NCI-H146 treated with DMSO at 0.1 percent for 48 hours (cell line): ENCODE measurements at regions not wholly inside any gene's neighbourhood (a gene's known extent, or its start where the extent isn't known, plus 50 kb on each side); places are given as distances from the start of the nearest gene placed in this dataset.
A peak's percentile ranks its signal among the peaks of the same experiment; 100 is the strongest.

Experiments
- DNase-seq: peaks from one replicate; lab custom pipeline; 2025; ENCODE audit not compliant: unreplicated experiment; lab: John Stamatoyannopoulos, UW

DNA sequence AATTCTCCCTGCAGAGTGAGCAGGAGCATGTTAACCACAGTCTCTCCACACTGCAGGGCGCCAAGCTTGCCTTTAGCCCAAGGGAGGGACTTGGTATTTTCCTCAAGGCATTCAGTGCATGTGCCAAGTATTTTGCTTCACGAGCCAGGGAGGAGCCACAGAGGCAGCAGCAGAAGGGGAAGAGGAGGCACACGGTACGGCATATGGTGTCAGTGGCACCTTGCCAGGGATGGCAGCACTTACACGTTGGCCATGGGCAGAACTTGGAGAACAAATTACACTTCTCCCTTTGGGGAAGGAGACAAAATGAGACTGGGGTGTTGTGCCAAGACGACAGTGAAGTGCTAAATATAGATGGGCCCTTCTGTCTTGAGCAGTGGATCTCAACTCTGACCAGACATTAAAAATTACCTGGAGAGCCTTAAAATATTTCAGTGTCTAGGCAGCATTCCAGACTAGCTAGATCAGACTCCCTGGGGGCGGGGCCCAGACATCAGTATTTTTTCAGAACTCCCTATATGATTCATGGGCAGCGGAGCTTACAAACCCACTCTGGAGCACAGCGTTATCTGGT is 155.8 kb downstream of the DRD1 start:
- DNase-seq: no peak

- DNase-seq: no peak
Measured at GRCh38 chr5:175286981-175287380, 157.0 kb downstream of the DRD1 start.

DNA sequence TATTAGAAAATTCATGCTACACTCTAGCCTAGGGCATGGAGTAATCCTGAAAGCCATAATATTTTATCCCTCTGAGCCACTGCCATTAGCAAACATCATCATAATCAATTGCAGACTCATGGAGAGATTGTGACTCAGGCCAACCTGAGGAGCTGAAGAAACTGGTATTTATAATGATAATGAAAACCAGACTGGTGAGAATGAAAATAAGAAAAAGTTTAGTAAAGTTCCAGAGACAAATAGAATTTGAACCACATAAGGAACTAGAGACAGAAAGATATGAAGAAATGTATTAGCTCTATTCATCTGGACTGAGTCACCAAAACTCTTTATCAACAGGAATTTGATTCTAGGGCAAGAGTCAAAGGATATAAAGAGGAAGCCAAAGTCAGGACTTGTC is 158.7 kb downstream of the DRD1 start:
- no peak for DNase-seq

DNA sequence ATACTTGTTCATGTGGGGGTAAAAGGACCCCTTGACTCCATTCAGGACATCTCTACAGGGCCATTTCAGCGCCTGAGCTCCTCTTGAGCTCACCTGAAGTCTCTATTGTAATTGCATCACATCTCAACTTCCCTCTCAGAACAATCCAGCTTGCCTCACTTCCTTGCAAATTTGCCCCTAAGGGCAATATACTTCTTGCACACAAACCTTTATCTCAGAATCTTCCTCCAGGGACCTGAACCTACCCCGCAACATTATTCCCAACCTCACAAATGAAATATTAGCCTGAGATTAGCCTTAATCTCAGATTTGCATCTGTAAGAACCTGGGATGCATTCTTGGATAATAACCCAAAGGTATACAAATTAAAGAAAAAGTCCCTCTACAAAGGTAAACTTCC is 159.2 kb downstream of the DRD1 start:
- no peak for DNase-seq

DNA sequence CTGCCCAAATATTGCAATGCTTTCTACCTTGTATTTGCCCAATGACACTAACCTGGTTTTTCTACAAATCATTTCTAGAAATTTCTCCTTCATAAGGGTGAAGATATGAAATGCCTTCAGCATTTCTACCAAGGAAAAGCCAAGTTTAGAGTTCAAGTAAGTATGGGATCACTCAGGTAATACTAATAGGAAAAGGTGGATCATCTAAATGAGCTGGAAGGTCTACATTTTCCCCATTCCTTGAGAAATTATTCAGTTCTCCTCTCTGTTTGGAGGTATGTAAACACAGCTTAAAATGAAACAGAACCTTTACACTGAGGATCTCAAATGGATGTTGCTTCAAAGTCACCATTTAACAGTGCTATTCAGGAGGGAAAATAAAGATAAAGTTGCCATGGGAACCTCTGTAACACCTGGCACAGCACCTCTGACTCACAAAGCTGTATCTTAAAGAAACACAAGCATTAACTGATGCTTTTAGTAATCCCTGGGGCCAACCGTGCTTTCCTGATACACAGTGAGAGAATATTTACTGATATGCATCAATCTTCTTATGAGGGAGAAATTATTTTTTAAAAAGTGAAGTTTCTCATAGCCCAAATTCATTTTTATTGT is 161.3 kb downstream of the DRD1 start:
- DNase-seq: peak; percentile 80

- DNase-seq: no peak
Measured at GRCh38 chr5:175281714-175282113, 162.3 kb downstream of the DRD1 start.

DNA sequence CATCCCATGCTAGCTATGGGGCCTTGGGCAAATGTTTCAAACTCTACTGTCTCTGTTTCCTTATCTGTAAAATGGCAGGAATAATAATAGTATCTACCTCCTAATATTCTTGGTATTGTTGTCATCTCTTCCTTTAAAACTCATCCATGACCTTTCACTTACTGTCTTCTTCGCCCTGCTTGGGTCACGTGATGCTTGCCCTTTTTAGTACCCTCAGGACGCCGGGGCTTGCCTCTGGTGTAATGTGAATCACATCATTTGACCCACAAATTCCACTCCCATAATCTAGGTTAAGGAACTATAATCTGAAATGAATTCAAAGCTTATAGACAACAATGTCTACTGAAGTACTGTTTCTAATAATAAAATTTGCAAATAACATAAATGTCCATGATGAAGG is 162.7 kb downstream of the DRD1 start:
- no peak for DNase-seq

- no peak for DNase-seq
Measured at GRCh38 chr5:175279506-175279905, 164.5 kb downstream of the DRD1 start.

GRCh38 chr5:175275748-175276147 is 168.2 kb downstream of the DRD1 start:
- no peak for DNase-seq

DNA sequence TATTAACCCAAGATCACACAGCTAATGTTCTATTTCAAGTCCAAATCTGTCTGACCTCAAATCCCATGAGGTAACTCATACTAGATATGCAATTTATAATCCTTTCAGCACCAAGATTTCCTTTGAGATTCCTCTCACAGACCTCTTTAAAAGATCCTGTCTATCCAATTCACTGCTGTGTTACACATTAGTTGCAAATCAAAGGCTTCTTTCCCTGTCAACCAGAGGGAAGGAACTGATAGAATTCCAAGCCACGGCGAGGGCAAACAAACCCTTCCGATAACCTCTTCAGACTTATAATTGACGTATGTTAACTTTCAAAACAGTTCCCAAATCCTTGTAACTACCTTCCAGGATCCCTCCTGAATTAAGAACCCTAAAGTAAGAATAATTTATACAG is 168.9 kb downstream of the DRD1 start:
- DNase-seq: no peak

GRCh38 chr5:175274171-175274570 is 169.8 kb downstream of the DRD1 start:
- no peak for DNase-seq

DNA sequence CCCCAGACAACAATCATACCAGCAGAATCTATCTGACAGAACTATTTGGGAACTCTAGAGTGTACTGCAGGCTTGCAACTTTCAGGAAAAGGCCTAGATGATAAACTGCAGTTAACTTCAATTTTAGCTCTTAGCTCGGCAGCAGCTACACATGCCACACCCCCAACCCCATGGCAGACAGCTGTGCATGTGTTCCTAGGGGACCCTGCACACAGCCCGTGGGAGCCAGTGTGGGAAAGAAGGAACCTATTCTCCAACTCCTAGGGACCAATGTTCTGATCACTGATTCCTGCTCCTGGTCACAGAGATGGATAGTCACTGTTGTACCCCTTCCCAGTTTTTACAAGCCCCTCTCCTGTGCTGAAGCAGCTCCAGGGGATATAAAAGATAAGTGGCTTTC is 179.6 kb downstream of the DRD1 start:
- no peak for DNase-seq

DNA sequence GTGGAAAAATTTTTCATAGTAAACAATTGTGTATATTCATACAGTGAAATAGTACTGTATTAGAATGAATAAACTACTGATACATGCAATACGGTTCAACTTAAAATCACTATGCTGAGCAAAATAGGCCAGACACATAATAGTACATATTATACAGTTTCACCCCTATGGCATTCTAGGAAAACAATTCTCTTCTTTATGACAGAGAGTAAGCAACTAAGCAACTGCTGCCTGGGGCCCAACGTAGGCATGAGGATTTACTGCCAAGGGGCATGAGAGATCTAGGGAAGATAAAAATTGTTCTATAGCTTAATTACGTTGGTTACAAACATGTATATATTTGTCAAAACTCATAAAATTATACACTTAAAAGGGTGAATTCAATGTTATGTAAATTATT is 180.2 kb downstream of the DRD1 start:
- DNase-seq: no peak

GRCh38 chr5:175261526-175261925 is 182.5 kb downstream of the DRD1 start:
- no peak for DNase-seq

- no peak for DNase-seq
Measured at GRCh38 chr5:175261037-175261436, 182.9 kb downstream of the DRD1 start.

GRCh38 chr5:175257847-175258194 is 186.2 kb downstream of the DRD1 start:
- no peak for DNase-seq

DNA sequence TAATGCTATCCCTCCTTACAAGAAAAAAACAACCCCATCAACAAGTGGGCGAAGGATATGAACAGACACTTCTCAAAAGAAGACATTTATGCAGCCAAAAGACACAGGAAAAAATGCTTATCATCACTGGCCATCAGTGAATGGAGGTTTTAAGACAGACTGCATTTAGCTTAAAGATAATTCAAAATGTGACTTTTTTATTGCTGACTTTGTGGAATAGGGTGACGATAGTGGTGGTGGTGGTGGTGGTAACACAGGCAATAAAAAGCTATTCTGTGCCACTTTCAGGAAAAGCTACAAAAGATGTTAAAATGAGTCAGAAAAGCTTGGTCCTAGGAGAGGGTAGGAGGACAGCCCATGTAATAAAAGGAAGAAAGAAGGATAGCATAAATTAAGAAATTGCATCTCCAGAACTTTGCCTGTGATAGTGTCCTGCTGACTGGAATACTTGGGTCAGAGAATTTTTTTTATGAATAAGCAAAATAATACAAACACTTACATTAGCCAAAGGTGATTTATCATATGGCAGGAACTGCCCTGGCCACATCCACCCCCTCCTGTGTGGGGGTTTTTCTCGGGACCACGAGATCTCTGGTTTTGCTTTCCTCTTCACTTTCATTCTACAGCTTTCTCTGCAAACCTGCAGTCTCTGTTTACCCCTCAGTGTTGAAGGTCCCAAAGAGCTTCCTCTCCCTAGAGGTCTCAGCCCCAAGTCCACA is 186.7 kb downstream of the DRD1 start:
- DNase-seq: no peak

DNA sequence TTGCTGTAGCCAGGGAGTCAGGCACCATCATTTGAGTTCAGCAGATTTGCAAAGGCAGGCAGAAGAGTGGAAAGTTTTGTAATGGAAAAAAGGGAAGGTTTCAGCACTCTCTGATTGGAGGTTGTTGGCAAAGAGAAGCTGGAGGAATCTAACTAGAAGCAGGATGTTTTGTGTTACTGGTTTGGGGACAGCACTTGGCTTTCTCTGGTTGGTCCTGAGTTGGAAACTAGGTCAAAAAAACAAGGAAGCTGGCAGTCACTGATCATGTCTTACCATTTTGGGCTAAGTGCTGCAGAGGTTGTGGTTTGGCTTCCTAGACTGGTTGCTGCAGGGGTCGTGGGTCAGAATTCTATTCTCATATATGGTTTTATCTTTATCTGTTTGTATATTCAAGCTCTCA is 189.8 kb downstream of the DRD1 start:
- no peak for DNase-seq

- no peak for DNase-seq
Measured at GRCh38 chr5:175253597-175253996, 190.4 kb downstream of the DRD1 start.

DNA sequence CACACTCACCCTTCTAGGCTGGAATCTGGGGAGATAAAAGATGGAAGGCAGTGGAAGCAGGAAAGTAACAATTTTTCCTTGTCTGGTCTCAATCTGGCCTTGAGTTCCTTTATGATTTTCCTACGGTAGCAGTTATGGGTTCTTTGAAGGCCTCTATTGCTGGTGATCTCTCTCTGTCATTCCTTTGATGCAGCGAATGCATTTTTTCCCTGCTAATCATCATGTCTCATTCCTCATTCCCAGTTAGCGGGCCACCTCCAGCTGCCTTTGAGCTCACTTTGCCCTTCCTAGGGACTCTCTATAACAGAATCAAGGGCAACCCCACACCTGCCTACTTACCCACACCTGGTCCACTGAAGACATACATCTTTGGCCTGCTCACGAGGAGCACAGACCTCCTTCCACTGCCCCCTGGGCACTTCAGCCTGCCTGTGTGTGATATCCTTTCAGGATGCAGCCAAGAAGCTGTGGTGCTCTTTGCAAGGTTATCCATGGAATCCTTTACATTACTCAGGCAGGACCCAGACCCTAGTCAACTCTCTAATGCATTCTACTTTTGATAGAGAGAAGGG is 191.7 kb downstream of the DRD1 start:
- no peak for DNase-seq

- DNase-seq: no peak
Measured at GRCh38 chr5:175250426-175250825, 193.6 kb downstream of the DRD1 start.

DNA sequence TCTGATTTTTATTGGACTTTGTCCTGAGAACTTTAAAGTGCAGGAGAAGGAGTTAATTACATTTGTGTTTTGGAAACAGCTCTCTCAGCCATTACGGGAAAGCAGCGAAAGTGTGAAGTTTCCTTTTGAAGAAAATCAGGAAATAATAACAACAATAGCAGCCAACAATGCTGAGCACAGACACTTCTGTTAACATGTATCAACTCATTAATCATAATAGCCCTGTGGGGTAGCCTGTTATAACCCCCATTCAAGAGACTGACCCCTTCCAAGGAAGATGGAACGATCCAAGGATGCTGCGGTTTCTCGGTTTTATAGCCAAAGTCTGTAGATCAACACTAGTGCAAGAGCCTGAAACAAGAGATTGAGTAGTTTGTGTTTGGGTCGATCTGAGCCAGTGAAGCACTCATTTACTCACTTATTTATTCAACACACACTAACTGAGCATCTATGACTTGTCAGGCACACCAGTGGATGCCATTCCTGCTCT is 195.5 kb downstream of the DRD1 start:
- DNase-seq: no peak
